Heart left ventricle (tissue), 13 donors: ENCODE measurements at regions not wholly inside any gene's neighbourhood (a gene's known extent, or its start where the extent isn't known, plus 50 kb on each side); places are given as distances from the start of the nearest gene placed in this dataset.

ENCODE experiments used
- CTCF ChIP-seq, 12 donors: fragments of 200-600 bp; sonication (generic) in 4 of 12; IDR thresholded peaks; one replicate each; pipeline versions ENCODE4 v1.5.0 to v1.8.0; 2018 to 2022; ENCODE audit warnings: antibody characterized with exemption in 12 of 12, mild to moderate bottlenecking in 5 of 12
- POLR2A ChIP-seq, 2 donors: fragments of 450-650 bp; IDR thresholded peaks; one replicate each; pipeline ENCODE4 v1.6.1; 2017; ENCODE audit warnings: antibody characterized with exemption in 2 of 2, mild to moderate bottlenecking in 2 of 2, moderate library complexity in 2 of 2
- donor health status: ischemic (EF 13 %, LVEDD 7.1; RV severe dilation, severe dysfunction).
- donor health status: DM: no; HTN: yes; CAD: no.
- donor health status: DM: no; HTN: no; CAD: no.
- donor health status: ischemic (EF 25% LVEDD 6.9; RV normal size, moderate dysfunction).
- donor health status: ischemic (EF 25% LVEDD 5.7; RV mildly dilated, moderate dysfunction).
- donor health status: ischemic (EF 35%, LVEDD 5.7; RV mildly dilated, moderate dysfunction).
- donor health status: nonischemic (EF 11% LVEDD 7.7; RV severe dilation, severe dysfunction).
- donor health status: DM: yes; HTN: yes; CAD: no.
- donor health status: PGD.
- donor health status: ischemic (EF 29% LVEDD 5.4; RV normal size, mild dysfunction).
- donor health status: nonischemic (EF 23%, LVEDD 6.1; RV moderate dilation, normal function).

GRCh38 chr7:70937424-70937823 is 194.5 kb upstream of the GALNT17 start:
- TF ChIP-seq CTCF (IDR thresholded peaks at IDR 0.05) (no peak), POLR2A (IDR thresholded peaks at IDR 0.05) (no peak)
